Transverse colon (tissue), 4 donors: ENCODE measurements at regions not wholly inside any gene's neighbourhood (a gene's known extent, or its start where the extent isn't known, plus 50 kb on each side); places are given as distances from the start of the nearest gene placed in this dataset.

Experiments used
- EP300 ChIP-seq: sonication (generic); formaldehyde crosslinking; IDR thresholded peaks from one replicate; pipeline ENCODE4 v1.6.1; 2017; ENCODE audit warnings: antibody characterized with exemption, low read depth
- POLR2AphosphoS5 ChIP-seq, 3 donors: sonication (generic); formaldehyde crosslinking; IDR thresholded peaks; one replicate each; pipeline ENCODE4 v1.6.1; 2016; ENCODE audit warnings: antibody characterized with exemption in 3 of 3
- TF ChIP-seq, protein P1 (sequence below), 5 experiments: fragments of 200-600 bp in 3 of 5; fragments of 450-650 bp in 2 of 5; sonication (generic) in 3 of 5; IDR thresholded peaks; 1 replicate in 2 of 5; 2 replicates in 3 of 5; pipeline ENCODE4 v1.5.1; 2016 to 2017; ENCODE audit warnings: antibody characterized with exemption in 5 of 5, inconsistent platforms in 3 of 5, mild to moderate bottlenecking in 2 of 5, moderate library complexity in 1 of 5

DNA sequence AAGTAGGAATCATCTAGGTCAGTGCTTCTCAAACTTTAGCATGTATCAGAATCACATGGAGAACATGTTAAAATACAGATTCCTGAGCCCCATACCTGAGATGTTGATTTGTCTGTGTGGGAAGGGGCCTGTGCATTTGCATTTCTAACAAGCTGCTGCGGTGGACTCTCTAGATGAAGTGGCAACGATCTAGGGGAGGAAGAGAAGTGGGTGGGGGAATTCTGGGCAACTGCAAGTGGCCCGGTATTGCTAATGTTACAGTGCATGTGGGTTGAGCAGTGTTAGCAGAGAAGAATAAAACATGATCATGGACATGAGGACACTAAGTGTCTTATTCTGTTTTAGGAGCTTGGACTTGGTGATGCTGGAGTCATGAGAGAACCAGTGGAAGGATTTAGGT is 329.0 kb downstream of the OLFM4 start:
- TF ChIP-seq EP300 (no peak), POLR2AphosphoS5 (IDR thresholded peaks at IDR 0.05) (no peak)
- TF ChIP-seq, protein P1, sequence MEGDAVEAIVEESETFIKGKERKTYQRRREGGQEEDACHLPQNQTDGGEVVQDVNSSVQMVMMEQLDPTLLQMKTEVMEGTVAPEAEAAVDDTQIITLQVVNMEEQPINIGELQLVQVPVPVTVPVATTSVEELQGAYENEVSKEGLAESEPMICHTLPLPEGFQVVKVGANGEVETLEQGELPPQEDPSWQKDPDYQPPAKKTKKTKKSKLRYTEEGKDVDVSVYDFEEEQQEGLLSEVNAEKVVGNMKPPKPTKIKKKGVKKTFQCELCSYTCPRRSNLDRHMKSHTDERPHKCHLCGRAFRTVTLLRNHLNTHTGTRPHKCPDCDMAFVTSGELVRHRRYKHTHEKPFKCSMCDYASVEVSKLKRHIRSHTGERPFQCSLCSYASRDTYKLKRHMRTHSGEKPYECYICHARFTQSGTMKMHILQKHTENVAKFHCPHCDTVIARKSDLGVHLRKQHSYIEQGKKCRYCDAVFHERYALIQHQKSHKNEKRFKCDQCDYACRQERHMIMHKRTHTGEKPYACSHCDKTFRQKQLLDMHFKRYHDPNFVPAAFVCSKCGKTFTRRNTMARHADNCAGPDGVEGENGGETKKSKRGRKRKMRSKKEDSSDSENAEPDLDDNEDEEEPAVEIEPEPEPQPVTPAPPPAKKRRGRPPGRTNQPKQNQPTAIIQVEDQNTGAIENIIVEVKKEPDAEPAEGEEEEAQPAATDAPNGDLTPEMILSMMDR (IDR thresholded peaks at IDR 0.05), result no peak
